SU-DHL-6 (cell line): ENCODE measurements at regions not wholly inside any gene's neighbourhood (a gene's known extent, or its start where the extent isn't known, plus 50 kb on each side); places are given as distances from the start of the nearest gene placed in this dataset.

Source experiments
- CTCF ChIP-seq: fragments of 200-600 bp; sonication (generic); IDR thresholded peaks from one replicate; pipeline ENCODE4 v1.5.1; 2017; ENCODE audit warnings: antibody characterized with exemption, mild to moderate bottlenecking, low read length, moderate library complexity; ENCODE audit not compliant: insufficient read depth, poor library complexity, severe bottlenecking
- EZH2phosphoT487 ChIP-seq: fragments of 200-600 bp; sonication (generic), shearing (Covaris generic); conservative IDR thresholded peaks from 2 replicates; pipeline ENCODE4 v1.6.1; 2018; ENCODE audit warnings: mild to moderate bottlenecking, antibody characterized with exemption, low read length, moderate library complexity, mixed read lengths

DNA sequence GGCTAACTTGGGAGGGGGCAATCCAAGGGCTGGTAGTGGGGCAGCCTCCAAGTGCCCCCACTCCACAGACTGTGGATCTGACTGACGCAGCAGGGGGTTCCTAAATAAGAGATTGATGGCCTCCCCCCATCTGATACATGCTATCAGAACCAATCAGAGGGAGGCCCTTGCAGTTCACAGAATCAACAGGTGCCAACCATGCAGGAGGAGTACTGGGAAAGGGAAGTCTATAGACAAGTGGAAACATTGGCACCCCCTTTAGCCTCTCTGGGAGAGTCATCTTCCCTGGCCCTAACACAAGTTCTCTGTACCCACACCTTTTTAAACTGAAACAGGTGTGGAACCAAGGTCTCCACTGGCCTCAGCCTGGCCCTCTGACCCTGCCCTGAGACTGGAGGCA is 145.8 kb downstream of the OR2B2 start:
- no peak for TF ChIP-seq CTCF
- no peak for TF ChIP-seq EZH2phosphoT487
